Fibroblast of lung (primary cell): ENCODE measurements at regions not wholly inside any gene's neighbourhood (a gene's known extent, or its start where the extent isn't known, plus 50 kb on each side); places are given as distances from the start of the nearest gene placed in this dataset.

ENCODE experiments used
- DNase-seq, 2 donors: peaks; one replicate each; pipeline versions ENCODE4 v3.0.0 to v3.0.0-alpha.2; 2010; ENCODE audit warnings: low read depth in 2 of 2
- H2AFZ ChIP-seq: 2 replicates; pipeline ENCODE4 v1.5.1; 2012; ENCODE audit warnings: low read length, control low read depth, inconsistent platforms
- H3K27ac ChIP-seq: 2 replicates; pipeline ENCODE4 v1.5.1; 2011; ENCODE audit warnings: low read length, control low read depth; ENCODE audit not compliant: insufficient read depth
- H3K27me3 ChIP-seq: 2 replicates; pipeline ENCODE4 v1.5.1; 2011; ENCODE audit warnings: mild to moderate bottlenecking, low read length; ENCODE audit not compliant: control insufficient read depth, insufficient read depth
- H3K36me3 ChIP-seq: 2 replicates; pipeline ENCODE4 v1.5.1; 2011; ENCODE audit warnings: low read length; ENCODE audit not compliant: control insufficient read depth, insufficient read depth
- H3K4me1 ChIP-seq: 2 replicates; pipeline ENCODE4 v1.5.1; 2011; ENCODE audit warnings: low read length; ENCODE audit not compliant: control insufficient read depth, insufficient read depth; ENCODE audit errors: extremely low read depth
- H3K4me2 ChIP-seq: 2 replicates; pipeline ENCODE4 v1.5.1; 2011; ENCODE audit warnings: low read length, control low read depth; ENCODE audit not compliant: insufficient read depth; ENCODE audit errors: extremely low read depth
- H3K4me3 ChIP-seq, 4 experiments: fragments of 200-600 bp in 1 of 4; sonication (generic) in 1 of 4; replicated peaks in 1 of 4; 2 replicates each; pipeline ENCODE4 v1.5.1; 2011 to 2016; ENCODE audit warnings: low read length in 4 of 4, low read depth in 3 of 4, mild to moderate bottlenecking in 3 of 4, control low read depth in 2 of 4, inconsistent platforms in 1 of 4, mixed read lengths in 1 of 4; ENCODE audit not compliant: insufficient read depth in 1 of 4; ENCODE audit errors: control extremely low read depth in 1 of 4
- H3K79me2 ChIP-seq: 2 replicates; pipeline ENCODE4 v1.5.1; 2012; ENCODE audit warnings: mild to moderate bottlenecking, low read length, inconsistent platforms; ENCODE audit not compliant: control insufficient read depth, insufficient read depth
- H3K9ac ChIP-seq: 2 replicates; pipeline ENCODE4 v1.5.1; 2011; ENCODE audit warnings: mild to moderate bottlenecking, low read length, control low read depth; ENCODE audit not compliant: insufficient read depth
- H3K9me3 ChIP-seq: 2 replicates; pipeline ENCODE4 v1.5.1; 2012; ENCODE audit warnings: low read depth, low read length; ENCODE audit not compliant: control insufficient read depth, insufficient read depth
- H4K20me1 ChIP-seq: 2 replicates; pipeline ENCODE4 v1.5.1; 2011; ENCODE audit warnings: low read length; ENCODE audit not compliant: control insufficient read depth, insufficient read depth; ENCODE audit errors: extremely low read depth
- CTCF ChIP-seq, 2 donors: IDR thresholded peaks in 1 of 2; conservative IDR thresholded peaks in 1 of 2; 1 replicate in 1 of 2; 2 replicates in 1 of 2; pipeline ENCODE4 v1.5.1; 2011 to 2012; ENCODE audit warnings: low read length in 2 of 2, control low read depth in 1 of 2, inconsistent platforms in 1 of 2, low read depth in 1 of 2, mild to moderate bottlenecking in 1 of 2
- EZH2 ChIP-seq: IDR thresholded peaks from 2 replicates; pipeline ENCODE4 v1.5.1; 2012; ENCODE audit warnings: low read length, control low read depth, mild to moderate bottlenecking; ENCODE audit errors: missing control alignments

- Histone ChIP-seq H3K36me3 (no peaks in the 10 kb centered on the region), H3K27ac (no peak overlapping the region), H3K79me2 (no peaks in the 10 kb centered on the region), H4K20me1 (no peaks in the 10 kb centered on the region), H3K9me3 (no peaks in the 10 kb centered on the region), H3K4me1 (no peaks in the 10 kb centered on the region), H3K9ac (no peak overlapping the region), H3K4me3 (no peak overlapping the region), H3K4me2 (no peak overlapping the region), H2AFZ (no peak overlapping the region), H3K27me3 (no peaks in the 10 kb centered on the region)
- DNase-seq = no peak
- TF ChIP-seq CTCF (conservative IDR thresholded peaks at IDR 0.05 in 1 of 2, IDR thresholded peaks at IDR 0.05 in 1 of 2; ENCODE audit: low read depth in 1 of 2, low read length in 2 of 2) = no peak
- no peak for TF ChIP-seq EZH2
Observed at GRCh38 chr18:38257661-38258060, 692.1 kb upstream of the CELF4 start.

- TF ChIP-seq EZH2 (no peak), CTCF (conservative IDR thresholded peaks at IDR 0.05 in 1 of 2, IDR thresholded peaks at IDR 0.05 in 1 of 2; ENCODE audit: low read depth in 1 of 2, low read length in 2 of 2) (no peak)
- Histone ChIP-seq H3K27ac (no peak overlapping the region), H3K9me3 (no peaks in the 10 kb centered on the region), H3K79me2 (no peaks in the 10 kb centered on the region), H3K4me3 (no peak overlapping the region), H2AFZ (no peak overlapping the region), H3K36me3 (no peaks in the 10 kb centered on the region), H4K20me1 (no peaks in the 10 kb centered on the region), H3K27me3 (no peaks in the 10 kb centered on the region), H3K9ac (no peak overlapping the region), H3K4me1 (no peaks in the 10 kb centered on the region), H3K4me2 (no peak overlapping the region)
- DNase-seq = no peak
Observed at GRCh38 chr18:38256366-38256765, 690.8 kb upstream of the CELF4 start.

- Histone ChIP-seq H3K36me3 (no peaks in the 10 kb centered on the region), H2AFZ (no peak overlapping the region), H3K27me3 (no peaks in the 10 kb centered on the region), H3K79me2 (no peaks in the 10 kb centered on the region), H3K27ac (no peak overlapping the region), H3K4me3 (no peak overlapping the region), H3K4me2 (no peak overlapping the region), H4K20me1 (no peaks in the 10 kb centered on the region), H3K4me1 (no peaks in the 10 kb centered on the region), H3K9me3 (no peaks in the 10 kb centered on the region), H3K9ac (no peak overlapping the region)
- DNase-seq = peak in 1 of 2 donors; percentile 4
- no peak for TF ChIP-seq CTCF (conservative IDR thresholded peaks at IDR 0.05 in 1 of 2, IDR thresholded peaks at IDR 0.05 in 1 of 2; ENCODE audit: low read depth in 1 of 2, low read length in 2 of 2)
- TF ChIP-seq EZH2 = no peak
Observed at GRCh38 chr18:38250971-38251370, 685.4 kb upstream of the CELF4 start.
